SH-SY5Y (cell line): ENCODE measurements at regions not wholly inside any gene's neighbourhood (a gene's known extent, or its start where the extent isn't known, plus 50 kb on each side); places are given as distances from the start of the nearest gene placed in this dataset.

ENCODE experiments used
- GATA2 ChIP-seq: IDR thresholded peaks from 2 replicates; pipeline ENCODE4 v1.6.1; 2011; ENCODE audit warnings: mild to moderate bottlenecking, low read depth, low read length
- GATA3 ChIP-seq: IDR thresholded peaks from 2 replicates; pipeline ENCODE4 v1.6.1; 2011; ENCODE audit warnings: low read depth, mild to moderate bottlenecking, low read length, moderate library complexity

DNA sequence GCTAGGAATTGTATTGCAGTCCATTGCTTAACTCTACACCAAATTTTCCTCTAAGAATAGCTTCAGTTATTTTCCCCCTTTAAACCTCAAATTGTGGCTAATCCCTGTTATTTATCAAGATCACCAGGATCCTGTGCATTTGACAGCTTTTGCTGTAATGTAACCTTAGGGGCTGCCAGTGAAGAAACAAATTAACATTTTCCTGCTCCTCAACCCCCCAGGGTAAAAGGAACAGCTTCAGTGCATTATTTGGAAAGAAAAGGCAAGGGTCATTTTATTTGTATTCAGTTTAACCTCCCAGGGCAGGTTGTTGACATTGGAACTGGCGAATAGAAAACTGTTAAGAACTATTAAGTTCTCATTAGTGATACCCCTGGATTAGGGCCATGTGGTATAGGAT, 57.0 kb downstream of the PCDH20 start:
- TF ChIP-seq GATA3 (no peak), GATA2 (no peak)

- TF ChIP-seq GATA3: no peak
- no peak for TF ChIP-seq GATA2
Measured at GRCh38 chr13:61350341-61350740, 65.3 kb downstream of the PCDH20 start.

GRCh38 chr13:61339054-61339621, 76.5 kb downstream of the PCDH20 start:
- no peak for TF ChIP-seq GATA2
- TF ChIP-seq GATA3: no peak

GRCh38 chr13:61316647-61317046, 99.0 kb downstream of the PCDH20 start:
- TF ChIP-seq GATA3 (no peak), GATA2 (no peak)

- TF ChIP-seq GATA3 (no peak), GATA2 (no peak)
Measured at GRCh38 chr13:61294467-61295191, 121.0 kb downstream of the PCDH20 start.

DNA sequence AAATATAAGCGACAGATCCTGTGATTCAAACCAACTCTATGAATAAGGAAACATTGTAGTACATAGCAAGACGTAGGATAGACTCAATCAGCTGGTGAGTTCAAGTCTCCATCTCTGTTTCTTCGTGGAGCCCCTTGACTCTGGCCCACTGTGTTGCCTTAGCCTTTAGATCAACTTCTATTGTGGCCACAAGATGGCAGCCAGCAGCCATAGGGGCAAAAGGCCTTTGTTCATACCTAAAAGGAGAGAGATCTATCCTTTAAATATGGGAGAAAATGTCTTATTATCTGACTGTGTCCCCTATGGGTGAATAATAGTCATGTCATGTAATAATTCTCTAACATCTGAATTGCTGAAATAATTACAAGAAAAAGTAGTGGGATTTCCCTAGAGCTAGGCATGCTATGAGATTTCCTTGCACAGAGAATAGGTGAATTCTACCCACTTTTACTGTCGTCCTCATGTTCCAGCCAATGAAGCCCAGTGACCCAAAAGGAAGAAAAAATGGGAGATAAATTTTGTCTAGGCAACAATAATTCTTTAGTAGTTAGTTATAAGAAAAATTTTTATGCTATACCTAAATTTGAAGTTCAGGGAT, 129.4 kb downstream of the PCDH20 start:
- no peak for TF ChIP-seq GATA2
- TF ChIP-seq GATA3: no peak

- TF ChIP-seq GATA2 (no peak), GATA3 (no peak)
Measured at GRCh38 chr13:61277586-61278276, 137.9 kb downstream of the PCDH20 start.

DNA sequence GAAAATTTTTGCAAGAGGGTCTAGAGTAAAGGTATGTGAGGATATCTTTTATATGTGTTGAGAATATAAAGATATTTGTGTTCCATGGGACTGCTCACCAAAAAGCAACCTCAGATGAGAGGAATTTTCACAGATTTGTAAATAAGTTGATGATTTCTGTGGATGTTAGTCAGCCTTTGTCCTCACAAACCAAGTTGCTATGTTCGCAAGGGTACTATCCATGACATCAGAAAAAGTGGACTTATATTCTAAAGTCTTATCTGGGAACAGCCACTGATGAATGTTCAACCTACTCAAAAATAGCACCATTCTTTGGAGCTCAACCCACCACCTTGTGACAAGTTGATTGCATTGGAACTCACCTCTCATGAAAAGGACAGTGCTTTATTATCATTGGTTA, 138.6 kb downstream of the PCDH20 start:
- TF ChIP-seq GATA2 (no peak), GATA3 (no peak)

DNA sequence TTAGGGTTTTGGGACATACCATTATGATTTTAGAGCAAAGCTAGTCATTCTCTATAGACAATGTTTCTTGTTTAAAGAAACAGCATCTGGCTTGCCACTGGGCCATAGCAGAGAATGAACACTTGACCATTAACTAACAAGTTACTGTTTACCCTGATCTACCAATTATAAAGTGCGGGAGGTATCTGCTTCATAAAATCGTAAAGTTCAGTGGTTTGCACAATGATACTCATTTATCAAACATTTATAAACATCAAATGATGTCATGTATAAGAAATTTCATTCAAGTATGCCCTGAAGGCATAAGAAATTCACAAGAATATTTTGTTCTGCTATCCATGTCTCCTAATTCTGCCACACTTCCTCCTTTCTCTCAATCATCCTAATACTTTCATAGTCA, 139.2 kb downstream of the PCDH20 start:
- TF ChIP-seq GATA2: no peak
- TF ChIP-seq GATA3: no peak

DNA sequence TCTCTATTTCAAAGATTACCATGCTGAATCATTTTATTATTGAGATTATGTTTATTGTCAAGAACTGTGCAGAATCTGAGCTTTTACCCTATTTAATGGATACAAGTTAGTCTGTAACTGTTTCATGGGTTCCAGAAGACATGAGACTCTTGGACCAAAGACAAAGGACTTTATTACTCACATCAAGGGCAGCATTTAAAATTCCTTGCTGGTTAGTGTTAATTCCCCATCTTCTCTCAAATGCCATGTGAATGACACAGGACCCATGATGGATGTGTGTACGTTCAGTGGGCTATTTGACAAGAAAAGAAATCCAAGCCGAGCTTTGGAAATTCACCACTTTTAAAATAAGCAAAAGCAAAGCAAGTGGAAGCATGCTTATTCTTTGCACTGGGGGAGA, 139.9 kb downstream of the PCDH20 start:
- no peak for TF ChIP-seq GATA2
- TF ChIP-seq GATA3: no peak

GRCh38 chr13:61275251-61275650, 140.4 kb downstream of the PCDH20 start:
- TF ChIP-seq GATA2 (no peak), GATA3 (no peak)

GRCh38 chr13:61261746-61262472, 153.7 kb downstream of the PCDH20 start:
- TF ChIP-seq GATA2 (no peak), GATA3 (no peak)

- TF ChIP-seq GATA2 (no peak), GATA3 (no peak)
Measured at GRCh38 chr13:61258185-61258584, 157.5 kb downstream of the PCDH20 start.
